ENCODE measurements at regions not wholly inside any gene's neighbourhood (a gene's known extent, or its start where the extent isn't known, plus 50 kb on each side); places are given as distances from the start of the nearest gene placed in this dataset.

DNA sequence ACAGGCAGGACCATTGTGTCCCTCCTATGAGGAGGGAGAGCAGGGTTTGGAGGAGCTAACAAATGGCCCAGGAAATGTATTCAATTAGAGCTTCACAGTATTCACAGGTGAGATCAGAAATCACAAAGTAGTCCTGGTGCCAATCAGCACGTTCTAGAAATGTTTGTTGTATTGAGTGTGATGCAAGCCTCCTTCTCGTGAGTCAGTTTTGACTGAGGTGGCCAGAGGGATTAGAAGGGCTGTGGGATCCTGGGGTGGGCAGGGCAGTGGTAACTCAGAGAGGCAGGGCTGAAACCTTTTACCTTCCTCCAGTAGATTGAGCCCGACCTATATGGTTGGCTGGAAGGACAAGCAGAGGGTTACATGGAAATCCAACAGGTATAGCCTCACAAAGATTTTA is 95.0 kb downstream of the BOD1L2 start:
- TF ChIP-seq, protein P1, sequence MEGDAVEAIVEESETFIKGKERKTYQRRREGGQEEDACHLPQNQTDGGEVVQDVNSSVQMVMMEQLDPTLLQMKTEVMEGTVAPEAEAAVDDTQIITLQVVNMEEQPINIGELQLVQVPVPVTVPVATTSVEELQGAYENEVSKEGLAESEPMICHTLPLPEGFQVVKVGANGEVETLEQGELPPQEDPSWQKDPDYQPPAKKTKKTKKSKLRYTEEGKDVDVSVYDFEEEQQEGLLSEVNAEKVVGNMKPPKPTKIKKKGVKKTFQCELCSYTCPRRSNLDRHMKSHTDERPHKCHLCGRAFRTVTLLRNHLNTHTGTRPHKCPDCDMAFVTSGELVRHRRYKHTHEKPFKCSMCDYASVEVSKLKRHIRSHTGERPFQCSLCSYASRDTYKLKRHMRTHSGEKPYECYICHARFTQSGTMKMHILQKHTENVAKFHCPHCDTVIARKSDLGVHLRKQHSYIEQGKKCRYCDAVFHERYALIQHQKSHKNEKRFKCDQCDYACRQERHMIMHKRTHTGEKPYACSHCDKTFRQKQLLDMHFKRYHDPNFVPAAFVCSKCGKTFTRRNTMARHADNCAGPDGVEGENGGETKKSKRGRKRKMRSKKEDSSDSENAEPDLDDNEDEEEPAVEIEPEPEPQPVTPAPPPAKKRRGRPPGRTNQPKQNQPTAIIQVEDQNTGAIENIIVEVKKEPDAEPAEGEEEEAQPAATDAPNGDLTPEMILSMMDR (IDR thresholded peaks at IDR 0.05; ENCODE audit: low read depth, low read length): no peak
- no peak for TF ChIP-seq EZH2phosphoT487 (IDR thresholded peaks at IDR 0.05; ENCODE audit: low read depth)

Data from OCI-LY3 (cell line).